GM13976 (cell line): ENCODE measurements at regions not wholly inside any gene's neighbourhood (a gene's known extent, or its start where the extent isn't known, plus 50 kb on each side); places are given as distances from the start of the nearest gene placed in this dataset.

ENCODE experiments used
- DNase-seq: peaks from one replicate; pipeline ENCODE4 v3.0.0; 2012; ENCODE audit warnings: low spot score
- in situ Hi-C: fragments of 300-500 bp; cut with MboI; formaldehyde crosslinking; loops from one replicate; pipeline ENCODE4 v1.12.0; 2022; ENCODE audit warnings: low sequenced_read_pairs, mixed read lengths, inconsistent platforms; ENCODE audit not compliant: unreplicated experiment
- TF ChIP-seq, protein P1 (sequence below): IDR thresholded peaks from 2 replicates; pipeline ENCODE4 v1.5.1; 2012; ENCODE audit warnings: borderline replicate concordance, mild to moderate bottlenecking; ENCODE audit not compliant: insufficient read depth; ENCODE audit errors: extremely low read depth, missing control alignments, control extremely low read depth

GRCh38 chr4:41331224-41331623 lies 74.5 kb downstream of the UCHL1 start:
- in situ Hi-C loops, result no loop called here
- DNase-seq, result no peak
- TF ChIP-seq, protein P1, sequence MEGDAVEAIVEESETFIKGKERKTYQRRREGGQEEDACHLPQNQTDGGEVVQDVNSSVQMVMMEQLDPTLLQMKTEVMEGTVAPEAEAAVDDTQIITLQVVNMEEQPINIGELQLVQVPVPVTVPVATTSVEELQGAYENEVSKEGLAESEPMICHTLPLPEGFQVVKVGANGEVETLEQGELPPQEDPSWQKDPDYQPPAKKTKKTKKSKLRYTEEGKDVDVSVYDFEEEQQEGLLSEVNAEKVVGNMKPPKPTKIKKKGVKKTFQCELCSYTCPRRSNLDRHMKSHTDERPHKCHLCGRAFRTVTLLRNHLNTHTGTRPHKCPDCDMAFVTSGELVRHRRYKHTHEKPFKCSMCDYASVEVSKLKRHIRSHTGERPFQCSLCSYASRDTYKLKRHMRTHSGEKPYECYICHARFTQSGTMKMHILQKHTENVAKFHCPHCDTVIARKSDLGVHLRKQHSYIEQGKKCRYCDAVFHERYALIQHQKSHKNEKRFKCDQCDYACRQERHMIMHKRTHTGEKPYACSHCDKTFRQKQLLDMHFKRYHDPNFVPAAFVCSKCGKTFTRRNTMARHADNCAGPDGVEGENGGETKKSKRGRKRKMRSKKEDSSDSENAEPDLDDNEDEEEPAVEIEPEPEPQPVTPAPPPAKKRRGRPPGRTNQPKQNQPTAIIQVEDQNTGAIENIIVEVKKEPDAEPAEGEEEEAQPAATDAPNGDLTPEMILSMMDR, result no peak

DNA sequence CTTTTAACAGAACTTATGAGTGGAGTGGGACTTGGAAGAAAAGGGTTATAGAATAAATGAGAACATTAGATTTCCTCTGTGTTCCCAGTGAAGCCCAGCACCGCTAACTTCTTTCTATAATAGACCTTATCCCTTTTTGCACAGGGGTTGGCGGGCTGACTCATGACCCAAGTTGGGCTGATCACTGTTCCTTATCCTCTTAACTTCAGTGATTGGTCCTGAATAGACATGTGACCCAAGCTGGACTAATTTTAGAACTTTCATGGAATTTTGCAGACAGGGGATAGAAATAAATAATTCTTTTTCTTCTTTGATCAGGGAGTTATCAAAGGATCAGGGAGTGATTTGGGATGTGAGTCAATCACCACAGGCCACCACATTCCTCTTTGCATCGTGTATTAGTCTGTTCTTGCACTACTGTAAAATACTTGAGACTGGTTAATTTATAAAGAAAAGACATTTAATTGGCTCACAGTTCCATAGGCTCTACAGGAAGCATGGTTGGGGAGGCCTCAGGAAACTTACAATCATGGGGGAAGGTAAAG lies 75.9 kb downstream of the UCHL1 start:
- TF ChIP-seq, protein P1, result no peak
- in situ Hi-C loops, result no loop called here
- no peak for DNase-seq

GRCh38 chr4:41334182-41334581 lies 77.5 kb downstream of the UCHL1 start:
- TF ChIP-seq, protein P1, result no peak
- in situ Hi-C loops, result no loop called here
- no peak for DNase-seq

DNA sequence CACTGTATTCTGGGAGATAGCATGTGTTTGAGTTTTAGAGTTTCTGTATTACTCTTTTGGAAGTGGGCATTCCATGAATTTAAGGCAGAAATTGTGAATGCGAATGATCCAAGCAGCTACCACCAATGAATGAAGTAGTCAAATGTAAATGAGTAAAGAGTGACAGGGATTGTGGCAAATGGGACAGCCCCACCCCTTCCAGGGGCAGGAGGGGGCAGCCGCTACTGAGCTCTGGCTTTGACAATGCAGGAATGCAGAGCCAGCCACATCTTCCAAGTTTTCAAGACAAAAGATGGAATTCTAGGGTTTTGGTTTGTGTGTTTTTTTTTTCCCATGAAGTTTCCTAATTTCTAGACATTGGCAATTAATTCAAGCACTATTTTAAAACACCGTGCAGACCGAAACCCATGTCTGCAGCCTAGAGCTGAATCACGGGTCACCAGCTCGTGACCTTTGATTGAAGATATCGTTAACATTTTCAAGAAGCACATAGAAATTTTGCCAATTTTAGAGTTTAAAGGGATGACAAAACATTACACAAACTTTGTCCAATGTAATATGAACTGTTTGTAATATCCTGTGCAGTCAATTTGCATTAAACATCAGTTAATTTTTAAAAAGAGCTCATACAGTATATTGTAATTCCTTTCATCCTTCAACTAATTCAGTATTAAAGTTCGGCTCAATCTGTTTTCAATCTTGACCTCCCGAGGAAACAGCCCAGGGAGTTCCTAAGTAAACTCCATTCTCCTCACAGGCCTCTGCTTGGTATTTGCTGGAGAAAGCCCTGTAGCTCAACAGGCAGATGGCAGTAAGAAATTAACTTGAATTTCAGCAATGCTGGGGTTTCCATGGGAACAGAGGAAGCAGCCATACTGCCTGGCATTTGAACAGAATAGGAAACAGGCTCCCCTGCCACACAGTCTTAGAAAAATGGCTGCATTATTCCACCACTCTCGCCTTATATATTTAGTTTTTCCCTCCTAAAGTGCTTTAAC lies 83.4 kb downstream of the UCHL1 start:
- in situ Hi-C loops, result no loop called here
- TF ChIP-seq, protein P1, result no peak
- no peak for DNase-seq

GRCh38 chr4:41346306-41347061 lies 89.8 kb downstream of the UCHL1 start:
- no peak for DNase-seq
- in situ Hi-C loops, result no loop called here
- TF ChIP-seq, protein P1, result no peak

DNA sequence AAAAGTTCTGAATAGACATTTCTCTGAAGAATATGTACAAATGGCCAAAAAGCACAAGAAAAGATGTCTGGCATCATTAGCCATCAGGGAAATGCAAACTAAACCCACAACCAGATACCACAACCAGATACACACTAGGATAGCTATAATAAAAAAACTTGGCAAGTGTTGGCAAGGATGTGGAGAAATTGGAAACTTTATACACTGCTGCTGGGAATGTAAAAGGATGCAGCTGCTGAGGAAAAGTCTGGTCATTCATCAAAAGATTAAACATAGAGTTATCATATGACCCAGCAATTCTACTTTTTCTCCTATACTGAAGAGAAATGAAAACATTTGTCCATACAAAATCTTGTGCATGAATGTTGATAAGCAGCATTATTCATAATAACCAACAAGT lies 92.3 kb downstream of the UCHL1 start:
- TF ChIP-seq, protein P1, result no peak
- DNase-seq, result no peak
- in situ Hi-C loops, result no loop called here
